ENCODE measurements at regions not wholly inside any gene's neighbourhood (a gene's known extent, or its start where the extent isn't known, plus 50 kb on each side); places are given as distances from the start of the nearest gene placed in this dataset.
"Not testable (repeated sequence)": the region's sequence is repeated elsewhere in the genome, so short reads cannot be mapped to it uniquely, and the experiment has no call there.

- H3K9ac ChIP-seq (ENCODE audit: low read depth, low read length, poor library complexity); H2AFZ ChIP-seq (ENCODE audit: low read length); H3K36me3 ChIP-seq (replicated peaks in 1 of 2; ENCODE audit: control insufficient read depth in 2 of 2, insufficient read depth in 2 of 2, low read length in 2 of 2); H3K9me3 ChIP-seq (replicated peaks in 1 of 2; ENCODE audit: control insufficient read depth in 2 of 2, insufficient read depth in 1 of 2, low read depth in 1 of 2, low read length in 2 of 2); H2BK5ac ChIP-seq (ENCODE audit: low read length); H2BK15ac ChIP-seq (ENCODE audit: low read length); H3K23ac ChIP-seq (ENCODE audit: low read depth, low read length, poor library complexity); H4K8ac ChIP-seq (ENCODE audit: low read depth, low read length); DNase-seq (ENCODE audit: low spot score); H2AK5ac ChIP-seq (ENCODE audit: low read depth, low read length); H2BK12ac ChIP-seq (ENCODE audit: low read length); H3K4me1 ChIP-seq (ENCODE audit: control insufficient read depth in 2 of 2, insufficient read depth in 1 of 2, low read depth in 1 of 2, low read length in 2 of 2); H3K4ac ChIP-seq (ENCODE audit: low read length); H4K91ac ChIP-seq (ENCODE audit: low read depth, low read length, poor library complexity); H3K27ac ChIP-seq (replicated peaks; ENCODE audit: low read length); H3K4me3 ChIP-seq (ENCODE audit: low read length in 2 of 2); H2BK120ac ChIP-seq (ENCODE audit: low read depth, low read length); H3K27me3 ChIP-seq (ENCODE audit: control insufficient read depth in 3 of 3, insufficient read depth in 3 of 3, low read depth in 1 of 3, low read length in 3 of 3); H3K14ac ChIP-seq (ENCODE audit: low read length); H3K18ac ChIP-seq (ENCODE audit: low read length); H3K4me2 ChIP-seq (ENCODE audit: insufficient read depth, low read length, poor library complexity, severe bottlenecking); H3K79me1 ChIP-seq (ENCODE audit: low read depth, low read length): not testable (repeated sequence)
- no CpG with 5 or more reads among the region's 6 CpGs for WGBS, 2 donors (ENCODE audit: extremely low coverage in 2 of 2, insufficient read length in 2 of 2, insufficient replicate concordance in 1 of 2)
Measured at GRCh38 chr2:111309231-111310075, 188.7 kb downstream of the BCL2L11 start.

- not testable (repeated sequence) for H3K79me1 ChIP-seq (ENCODE audit: low read depth, low read length); H3K18ac ChIP-seq (ENCODE audit: low read length); H2BK5ac ChIP-seq (ENCODE audit: low read length); H2BK15ac ChIP-seq (ENCODE audit: low read length); H4K91ac ChIP-seq (ENCODE audit: low read depth, low read length, poor library complexity); H3K4me3 ChIP-seq (ENCODE audit: low read length in 2 of 2); H2BK12ac ChIP-seq (ENCODE audit: low read length); H3K4me2 ChIP-seq (ENCODE audit: insufficient read depth, low read length, poor library complexity, severe bottlenecking); H3K4me1 ChIP-seq (ENCODE audit: control insufficient read depth in 2 of 2, insufficient read depth in 1 of 2, low read depth in 1 of 2, low read length in 2 of 2); H3K27me3 ChIP-seq (ENCODE audit: control insufficient read depth in 3 of 3, insufficient read depth in 3 of 3, low read depth in 1 of 3, low read length in 3 of 3); H3K36me3 ChIP-seq (replicated peaks in 1 of 2; ENCODE audit: control insufficient read depth in 2 of 2, insufficient read depth in 2 of 2, low read length in 2 of 2); DNase-seq (ENCODE audit: low spot score); H3K27ac ChIP-seq (replicated peaks; ENCODE audit: low read length); H3K4ac ChIP-seq (ENCODE audit: low read length); H3K23ac ChIP-seq (ENCODE audit: low read depth, low read length, poor library complexity); H3K9ac ChIP-seq (ENCODE audit: low read depth, low read length, poor library complexity); H2AK5ac ChIP-seq (ENCODE audit: low read depth, low read length); H2AFZ ChIP-seq (ENCODE audit: low read length); H3K14ac ChIP-seq (ENCODE audit: low read length); H2BK120ac ChIP-seq (ENCODE audit: low read depth, low read length); H4K8ac ChIP-seq (ENCODE audit: low read depth, low read length); H3K9me3 ChIP-seq (replicated peaks in 1 of 2; ENCODE audit: control insufficient read depth in 2 of 2, insufficient read depth in 1 of 2, low read depth in 1 of 2, low read length in 2 of 2)
- WGBS, 2 donors (ENCODE audit: extremely low coverage in 2 of 2, insufficient read length in 2 of 2, insufficient replicate concordance in 1 of 2) = no CpG with 5 or more reads among the region's 8 CpGs
Measured at GRCh38 chr2:111310395-111310794, 189.7 kb downstream of the BCL2L11 start.

- not testable (repeated sequence) for H3K79me1 ChIP-seq (ENCODE audit: low read depth, low read length); H3K4me2 ChIP-seq (ENCODE audit: insufficient read depth, low read length, poor library complexity, severe bottlenecking); H3K4me1 ChIP-seq (ENCODE audit: control insufficient read depth in 2 of 2, insufficient read depth in 1 of 2, low read depth in 1 of 2, low read length in 2 of 2); H3K23ac ChIP-seq (ENCODE audit: low read depth, low read length, poor library complexity); H2BK120ac ChIP-seq (ENCODE audit: low read depth, low read length); H2AK5ac ChIP-seq (ENCODE audit: low read depth, low read length); H2AFZ ChIP-seq (ENCODE audit: low read length); H4K91ac ChIP-seq (ENCODE audit: low read depth, low read length, poor library complexity); H3K27ac ChIP-seq (replicated peaks; ENCODE audit: low read length); H3K4ac ChIP-seq (ENCODE audit: low read length); H3K36me3 ChIP-seq (replicated peaks in 1 of 2; ENCODE audit: control insufficient read depth in 2 of 2, insufficient read depth in 2 of 2, low read length in 2 of 2); H3K14ac ChIP-seq (ENCODE audit: low read length); H3K9me3 ChIP-seq (replicated peaks in 1 of 2; ENCODE audit: control insufficient read depth in 2 of 2, insufficient read depth in 1 of 2, low read depth in 1 of 2, low read length in 2 of 2); H2BK12ac ChIP-seq (ENCODE audit: low read length); H3K18ac ChIP-seq (ENCODE audit: low read length); H2BK5ac ChIP-seq (ENCODE audit: low read length); H4K8ac ChIP-seq (ENCODE audit: low read depth, low read length); H2BK15ac ChIP-seq (ENCODE audit: low read length); DNase-seq (ENCODE audit: low spot score); H3K27me3 ChIP-seq (ENCODE audit: control insufficient read depth in 3 of 3, insufficient read depth in 3 of 3, low read depth in 1 of 3, low read length in 3 of 3); H3K9ac ChIP-seq (ENCODE audit: low read depth, low read length, poor library complexity); H3K4me3 ChIP-seq (ENCODE audit: low read length in 2 of 2)
- WGBS, 2 donors (ENCODE audit: extremely low coverage in 2 of 2, insufficient read length in 2 of 2, insufficient replicate concordance in 1 of 2) = no CpG with 5 or more reads among the region's 6 CpGs
Measured at GRCh38 chr2:111311568-111311967, 190.9 kb downstream of the BCL2L11 start.

GRCh38 chr2:111312897-111313607 is 192.3 kb downstream of the BCL2L11 start:
- not testable (repeated sequence) for H3K4me2 ChIP-seq (ENCODE audit: insufficient read depth, low read length, poor library complexity, severe bottlenecking)
- no CpG with 5 or more reads among the region's 15 CpGs for WGBS, 2 donors (ENCODE audit: extremely low coverage in 2 of 2, insufficient read length in 2 of 2, insufficient replicate concordance in 1 of 2)

More at GRCh38 chr2:111312897-111313607, 192.3 kb downstream of the BCL2L11 start:
- not testable (repeated sequence) for H3K18ac ChIP-seq (ENCODE audit: low read length); H3K4me1 ChIP-seq (ENCODE audit: control insufficient read depth in 2 of 2, insufficient read depth in 1 of 2, low read depth in 1 of 2, low read length in 2 of 2); H3K27me3 ChIP-seq (ENCODE audit: control insufficient read depth in 3 of 3, insufficient read depth in 3 of 3, low read depth in 1 of 3, low read length in 3 of 3); H3K9ac ChIP-seq (ENCODE audit: low read depth, low read length, poor library complexity); H2BK5ac ChIP-seq (ENCODE audit: low read length); H3K14ac ChIP-seq (ENCODE audit: low read length); H4K8ac ChIP-seq (ENCODE audit: low read depth, low read length); H3K23ac ChIP-seq (ENCODE audit: low read depth, low read length, poor library complexity); H2AFZ ChIP-seq (ENCODE audit: low read length); H3K79me1 ChIP-seq (ENCODE audit: low read depth, low read length); H3K4ac ChIP-seq (ENCODE audit: low read length); H3K36me3 ChIP-seq (replicated peaks in 1 of 2; ENCODE audit: control insufficient read depth in 2 of 2, insufficient read depth in 2 of 2, low read length in 2 of 2); H2BK12ac ChIP-seq (ENCODE audit: low read length); H4K91ac ChIP-seq (ENCODE audit: low read depth, low read length, poor library complexity); H2AK5ac ChIP-seq (ENCODE audit: low read depth, low read length); H3K4me3 ChIP-seq (ENCODE audit: low read length in 2 of 2); H2BK15ac ChIP-seq (ENCODE audit: low read length); H2BK120ac ChIP-seq (ENCODE audit: low read depth, low read length); H3K27ac ChIP-seq (replicated peaks; ENCODE audit: low read length); DNase-seq (ENCODE audit: low spot score); H3K9me3 ChIP-seq (replicated peaks in 1 of 2; ENCODE audit: control insufficient read depth in 2 of 2, insufficient read depth in 1 of 2, low read depth in 1 of 2, low read length in 2 of 2)

Measured in neuronal stem cell (in vitro differentiated cells).